ENCODE measurements at regions not wholly inside any gene's neighbourhood (a gene's known extent, or its start where the extent isn't known, plus 50 kb on each side); places are given as distances from the start of the nearest gene placed in this dataset.

DNA sequence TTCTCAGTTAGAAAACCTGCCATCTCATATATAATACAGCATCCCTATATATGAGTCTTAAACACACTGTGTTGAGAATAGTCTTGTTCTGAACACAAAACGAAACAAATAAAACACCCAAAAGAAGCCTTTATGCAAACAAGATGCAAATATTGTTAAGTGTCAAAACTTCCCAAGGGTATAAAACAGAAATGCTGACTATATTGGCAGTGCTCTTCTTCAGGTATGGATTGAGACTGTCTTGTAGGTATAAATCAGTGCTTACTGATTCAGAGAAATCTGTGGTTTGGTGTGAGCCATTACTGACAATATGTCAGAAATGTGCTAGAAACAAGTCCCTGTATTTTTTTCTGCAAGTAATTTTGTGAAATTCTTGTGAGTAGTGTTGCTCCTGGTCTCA lies 82.8 kb upstream of the CTSO start:
- Histone ChIP-seq H3K36me3 (replicated peaks in 1 of 2; ENCODE audit: insufficient read depth in 1 of 2, low read depth in 2 of 2) (no peaks in the 10 kb centered on the region), H3K27me3 (no peaks in the 10 kb centered on the region), H3K9me3 (no peaks in the 10 kb centered on the region), H3K4me1 (no peaks in the 10 kb centered on the region), H3K27ac (no peak overlapping the region), H3K4me3 (no peak overlapping the region)
- ATAC-seq (no peak), DNase-seq (no peak)
- WGBS, 2 donors, result 54 to 59% methylated on average over 1 of the region's 1 CpG
- TF ChIP-seq, protein P1, sequence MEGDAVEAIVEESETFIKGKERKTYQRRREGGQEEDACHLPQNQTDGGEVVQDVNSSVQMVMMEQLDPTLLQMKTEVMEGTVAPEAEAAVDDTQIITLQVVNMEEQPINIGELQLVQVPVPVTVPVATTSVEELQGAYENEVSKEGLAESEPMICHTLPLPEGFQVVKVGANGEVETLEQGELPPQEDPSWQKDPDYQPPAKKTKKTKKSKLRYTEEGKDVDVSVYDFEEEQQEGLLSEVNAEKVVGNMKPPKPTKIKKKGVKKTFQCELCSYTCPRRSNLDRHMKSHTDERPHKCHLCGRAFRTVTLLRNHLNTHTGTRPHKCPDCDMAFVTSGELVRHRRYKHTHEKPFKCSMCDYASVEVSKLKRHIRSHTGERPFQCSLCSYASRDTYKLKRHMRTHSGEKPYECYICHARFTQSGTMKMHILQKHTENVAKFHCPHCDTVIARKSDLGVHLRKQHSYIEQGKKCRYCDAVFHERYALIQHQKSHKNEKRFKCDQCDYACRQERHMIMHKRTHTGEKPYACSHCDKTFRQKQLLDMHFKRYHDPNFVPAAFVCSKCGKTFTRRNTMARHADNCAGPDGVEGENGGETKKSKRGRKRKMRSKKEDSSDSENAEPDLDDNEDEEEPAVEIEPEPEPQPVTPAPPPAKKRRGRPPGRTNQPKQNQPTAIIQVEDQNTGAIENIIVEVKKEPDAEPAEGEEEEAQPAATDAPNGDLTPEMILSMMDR (IDR thresholded peaks at IDR 0.05), result no peak
- TF ChIP-seq POLR2A (IDR thresholded peaks at IDR 0.05), result no peak
- intact Hi-C loops (cut with DNase I), result no loop called here

DNA sequence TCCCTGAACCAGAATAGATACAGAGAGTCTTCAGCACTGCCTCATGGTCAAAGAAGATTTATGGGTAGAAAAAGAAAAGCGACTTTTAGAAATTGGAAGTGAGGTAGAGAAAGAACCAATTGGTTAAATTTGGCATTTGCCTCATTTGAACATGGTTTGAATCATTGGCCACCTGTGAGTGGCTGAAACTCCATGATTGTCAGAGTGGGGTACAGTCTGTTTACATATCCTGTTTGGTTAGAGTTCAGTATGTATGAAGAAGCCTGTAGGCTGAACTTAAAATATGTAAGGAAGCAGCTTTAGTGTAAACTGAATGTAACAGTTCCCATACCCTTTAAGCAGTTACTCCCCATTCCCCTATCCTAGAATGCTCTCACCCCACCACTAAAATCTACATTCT lies 76.0 kb upstream of the CTSO start:
- intact Hi-C loops (cut with DNase I), result no loop called here
- DNase-seq, result no peak
- H3K27ac ChIP-seq, result no peak overlapping the region
- H3K27me3 ChIP-seq, result no peaks in the 10 kb centered on the region
- H3K36me3 ChIP-seq (replicated peaks in 1 of 2; ENCODE audit: insufficient read depth in 1 of 2, low read depth in 2 of 2), result no peaks in the 10 kb centered on the region
- H3K9me3 ChIP-seq, result no peaks in the 10 kb centered on the region
- WGBS, 2 donors, result 79 to 83% methylated on average over 1 of the region's 1 CpG
- ATAC-seq, result no peak
- no peak overlapping the region for H3K4me3 ChIP-seq
- TF ChIP-seq, protein P1 (IDR thresholded peaks at IDR 0.05), result no peak
- TF ChIP-seq POLR2A (IDR thresholded peaks at IDR 0.05), result no peak
- H3K4me1 ChIP-seq, result no peaks in the 10 kb centered on the region

DNA sequence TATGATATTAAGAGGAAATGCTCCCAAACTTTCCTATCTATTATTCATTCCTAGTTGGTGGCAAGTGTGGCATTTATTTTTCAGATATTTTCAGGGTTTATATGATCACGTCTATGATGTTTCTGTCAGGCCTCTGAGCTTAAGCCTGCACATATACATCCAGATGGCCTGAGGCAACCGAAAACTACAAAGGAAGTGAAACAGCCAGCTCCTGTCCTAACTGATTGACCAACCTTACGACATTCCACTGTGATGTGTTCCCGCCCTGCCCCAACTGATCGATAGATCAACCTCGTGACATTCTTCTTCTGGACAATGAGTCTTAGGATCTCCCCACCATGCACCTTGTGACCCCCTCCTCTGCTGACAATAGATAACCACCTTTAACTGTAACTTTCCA lies 67.6 kb upstream of the CTSO start:
- Histone ChIP-seq H3K4me1 (no peaks in the 10 kb centered on the region), H3K36me3 (replicated peaks in 1 of 2; ENCODE audit: insufficient read depth in 1 of 2, low read depth in 2 of 2) (no peaks in the 10 kb centered on the region), H3K27ac (no peak overlapping the region), H3K27me3 (no peaks in the 10 kb centered on the region), H3K9me3 (no peaks in the 10 kb centered on the region), H3K4me3 (no peak overlapping the region)
- TF ChIP-seq POLR2A (IDR thresholded peaks at IDR 0.05), result no peak
- TF ChIP-seq, protein P1 (IDR thresholded peaks at IDR 0.05), result no peak
- intact Hi-C loops (cut with DNase I), result no loop called here
- WGBS, 2 donors, result 54 to 72% methylated on average over 6 of the region's 6 CpGs
- no peak for ATAC-seq
- no peak for DNase-seq

DNA sequence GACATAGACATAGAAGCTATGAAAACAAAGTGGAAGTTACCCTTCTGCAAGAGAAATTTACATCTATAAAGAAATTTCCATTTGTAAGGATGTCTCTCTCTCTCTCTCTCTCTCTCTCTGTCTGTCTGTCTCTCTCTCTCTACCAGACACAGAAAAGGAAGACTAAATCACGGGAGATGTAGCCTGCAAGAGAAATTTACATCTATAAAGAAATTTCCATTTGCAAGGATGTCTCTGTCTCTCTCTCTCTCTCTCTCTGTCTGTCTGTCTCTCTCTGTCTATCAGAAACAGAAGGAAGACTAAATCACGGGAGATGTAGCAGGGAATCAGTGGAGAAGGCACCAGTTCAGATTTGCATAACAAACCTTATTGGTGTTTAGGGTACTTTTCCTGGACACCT lies 65.6 kb upstream of the CTSO start:
- H3K4me1 ChIP-seq, result no peaks in the 10 kb centered on the region
- intact Hi-C loops (cut with DNase I), result no loop called here
- no peaks in the 10 kb centered on the region for H3K36me3 ChIP-seq (replicated peaks in 1 of 2; ENCODE audit: insufficient read depth in 1 of 2, low read depth in 2 of 2)
- DNase-seq, result no peak
- no peaks in the 10 kb centered on the region for H3K9me3 ChIP-seq
- no peaks in the 10 kb centered on the region for H3K27me3 ChIP-seq
- WGBS, 2 donors, result 31 to 54% methylated on average over 2 of the region's 2 CpGs
- no peak for TF ChIP-seq POLR2A (IDR thresholded peaks at IDR 0.05)
- TF ChIP-seq, protein P1 (IDR thresholded peaks at IDR 0.05), result no peak
- H3K27ac ChIP-seq, result no peak overlapping the region
- H3K4me3 ChIP-seq, result no peak overlapping the region
- no peak for ATAC-seq

DNA sequence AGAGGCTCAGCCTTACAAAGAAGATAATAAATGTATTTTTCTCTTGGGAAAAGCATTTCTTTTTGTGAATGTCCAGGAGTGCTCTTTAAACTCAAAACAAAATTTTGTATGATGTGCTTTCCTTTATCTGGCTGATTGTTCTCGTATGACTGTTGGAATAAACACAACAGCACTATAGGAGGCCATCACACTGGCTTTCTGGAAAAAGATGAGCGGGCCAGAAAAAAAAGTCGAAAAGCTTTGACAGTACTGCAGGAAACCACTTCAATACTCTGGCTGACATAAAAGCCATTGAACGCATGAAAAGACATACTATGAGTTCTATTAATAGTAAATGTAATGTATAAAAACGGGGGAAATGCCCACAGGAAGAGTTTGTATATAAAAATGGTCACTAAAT lies 64.7 kb upstream of the CTSO start:
- Histone ChIP-seq H3K4me1 (no peaks in the 10 kb centered on the region), H3K4me3 (no peak overlapping the region), H3K27ac (no peak overlapping the region), H3K9me3 (no peaks in the 10 kb centered on the region), H3K27me3 (no peaks in the 10 kb centered on the region), H3K36me3 (replicated peaks in 1 of 2; ENCODE audit: insufficient read depth in 1 of 2, low read depth in 2 of 2) (no peaks in the 10 kb centered on the region)
- no peak for ATAC-seq
- intact Hi-C loops (cut with DNase I), result no loop called here
- DNase-seq, result no peak
- no peak for TF ChIP-seq POLR2A (IDR thresholded peaks at IDR 0.05)
- TF ChIP-seq, protein P1 (IDR thresholded peaks at IDR 0.05), result no peak
- 35 to 49% methylated on average over 5 of the region's 5 CpGs for WGBS, 2 donors

Data from body of pancreas (tissue), 4 donors.